IPS DF 4.7 (cell line): ENCODE measurements at regions not wholly inside any gene's neighbourhood (a gene's known extent, or its start where the extent isn't known, plus 50 kb on each side); places are given as distances from the start of the nearest gene placed in this dataset.
A peak's percentile ranks its signal among the peaks of the same experiment; 100 is the strongest.
"Not testable (repeated sequence)": the region's sequence is repeated elsewhere in the genome, so short reads cannot be mapped to it uniquely, and the experiment has no call there.

Experiments used
- DNase-seq: peaks from one replicate; pipeline ENCODE4 v3.0.0-alpha.2; 2013; ENCODE audit warnings: low spot score; ENCODE audit errors: extremely low read depth

- DNase-seq = peak; percentile 16
Observed at GRCh38 chr22:42217752-42218280, 52.6 kb downstream of the TCF20 start.

DNA sequence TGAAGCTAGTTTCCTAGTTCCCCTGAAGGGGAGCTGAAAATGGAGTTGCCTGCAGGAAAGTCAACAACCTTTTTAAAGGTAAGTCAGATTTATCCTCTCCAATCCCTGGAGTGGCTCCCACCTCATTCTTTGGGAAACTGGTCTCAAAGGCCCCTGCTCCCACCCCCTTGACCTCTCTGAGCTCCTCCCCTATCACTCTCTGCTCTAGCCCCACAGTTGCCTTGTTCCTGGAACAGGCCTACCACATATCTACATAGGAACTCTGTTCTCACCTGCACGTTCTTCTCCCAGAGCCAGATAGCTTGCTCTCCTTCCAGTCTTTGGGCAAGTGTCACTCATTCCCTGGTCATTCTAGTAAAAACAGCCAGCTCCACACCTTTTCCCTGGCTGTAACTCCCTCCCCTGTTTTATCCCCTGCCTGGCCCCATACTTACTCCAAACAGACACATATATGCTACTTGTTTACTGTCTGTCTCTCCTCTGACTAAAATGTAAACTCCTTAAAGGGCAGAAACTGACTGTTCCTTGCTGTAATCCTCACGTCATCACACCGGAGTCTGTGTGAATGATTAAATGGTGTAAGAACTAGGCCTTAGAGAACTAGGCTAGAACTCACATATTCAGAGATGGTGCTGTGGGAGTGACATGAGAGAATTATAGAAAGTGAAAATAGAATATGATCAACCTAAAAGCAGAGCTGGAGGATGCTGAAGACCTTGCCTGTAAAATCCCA lies 53.3 kb downstream of the TCF20 start:
- DNase-seq = no peak

DNA sequence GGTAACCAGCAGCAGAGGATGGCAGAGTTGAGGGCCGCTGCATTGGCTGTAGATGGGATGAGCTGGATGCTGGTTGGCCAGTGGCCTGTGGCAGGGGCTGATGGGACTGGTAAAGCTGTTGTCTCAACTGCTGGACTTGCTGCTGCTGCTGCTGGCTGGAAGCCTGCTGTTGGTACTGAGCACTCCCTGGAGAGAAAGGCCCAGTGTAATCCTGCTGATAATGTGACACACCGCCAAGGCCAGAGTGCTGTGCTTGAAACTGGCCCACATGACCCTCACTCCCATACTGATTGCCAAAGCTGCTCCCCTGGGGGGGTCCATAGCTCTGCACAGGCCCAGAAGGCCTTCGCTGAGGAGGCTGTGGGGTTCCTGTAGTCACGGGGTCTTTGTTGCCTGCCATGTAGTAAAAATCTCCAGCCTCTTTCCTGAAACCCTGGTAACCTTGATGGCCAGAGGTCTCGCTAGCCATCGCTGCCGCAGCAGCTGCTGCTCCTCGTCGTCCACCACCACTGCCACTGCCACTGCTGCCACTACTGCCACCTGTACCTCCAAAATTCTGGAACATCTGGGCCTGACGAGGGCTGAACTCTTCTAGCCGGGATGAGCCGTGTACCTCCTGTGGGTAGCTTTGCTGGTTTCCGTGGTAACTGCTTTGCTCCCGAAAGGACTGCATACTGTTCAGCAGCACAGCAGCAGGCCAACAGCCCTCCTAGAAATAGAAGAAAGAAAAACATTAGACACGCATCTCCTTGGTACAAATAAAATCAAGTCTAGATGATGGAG lies 55.6 kb downstream of the TCF20 start:
- DNase-seq = no peak

- DNase-seq = no peak
Observed at GRCh38 chr22:42208362-42208761, 62.1 kb downstream of the TCF20 start.

DNA sequence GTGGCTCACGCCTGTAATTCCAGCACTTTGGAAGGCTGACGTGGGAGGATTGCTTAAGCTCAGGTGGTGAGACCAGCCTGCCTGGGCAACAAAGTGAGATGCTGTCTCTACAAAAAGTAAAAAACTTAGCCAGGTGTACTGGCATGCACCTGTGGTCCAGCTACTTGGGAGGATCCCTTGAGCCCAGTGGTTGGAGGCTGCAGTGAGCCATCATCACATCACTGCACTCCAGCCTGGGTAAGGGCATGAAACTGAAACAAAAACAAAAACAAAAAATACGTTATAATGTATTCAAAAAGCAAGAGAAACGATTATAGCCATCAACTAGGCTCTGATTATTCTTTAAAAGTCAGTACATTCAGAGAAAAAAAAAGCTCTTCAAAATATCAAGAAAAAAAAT lies 62.5 kb downstream of the TCF20 start:
- no peak for DNase-seq

DNA sequence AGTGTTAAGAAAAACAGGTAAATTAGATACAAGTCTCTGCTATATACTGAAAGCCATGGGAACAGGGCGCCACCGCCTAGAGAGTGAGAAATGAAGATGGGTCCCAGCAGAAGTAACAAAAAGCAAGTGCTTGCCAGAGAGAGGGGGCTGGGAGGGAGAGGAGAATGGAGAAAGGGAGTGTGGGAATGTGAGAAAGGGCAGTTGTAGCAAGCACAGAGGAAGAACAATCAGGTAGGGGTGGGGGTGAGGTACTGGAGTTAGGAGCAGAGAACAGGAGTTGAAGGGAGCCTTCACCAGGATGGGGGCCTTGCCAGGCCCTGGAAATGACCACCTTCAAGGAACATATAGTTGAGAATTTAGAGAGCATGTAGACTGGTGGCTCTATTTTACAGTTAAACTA lies 66.8 kb downstream of the TCF20 start:
- DNase-seq = no peak

DNA sequence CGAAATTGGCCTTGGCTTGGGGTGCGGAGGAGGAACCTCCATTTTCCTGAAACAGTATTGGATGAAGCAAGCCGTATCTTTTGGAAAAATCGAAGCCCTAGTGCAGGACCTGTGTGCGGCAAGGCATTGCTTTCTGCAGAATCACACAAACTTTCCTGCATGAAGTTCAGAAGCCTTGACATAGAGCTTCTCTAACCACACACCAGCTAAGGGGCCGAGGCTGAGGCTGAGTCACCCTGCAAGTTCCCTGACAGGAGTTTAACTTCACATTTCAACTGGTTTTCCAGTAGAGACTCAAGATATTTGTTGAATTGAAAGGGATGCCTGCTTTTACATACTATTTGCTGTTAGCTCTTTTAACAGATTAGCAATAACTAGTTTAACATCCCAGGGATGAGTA lies 67.8 kb downstream of the TCF20 start:
- no peak for DNase-seq

DNA sequence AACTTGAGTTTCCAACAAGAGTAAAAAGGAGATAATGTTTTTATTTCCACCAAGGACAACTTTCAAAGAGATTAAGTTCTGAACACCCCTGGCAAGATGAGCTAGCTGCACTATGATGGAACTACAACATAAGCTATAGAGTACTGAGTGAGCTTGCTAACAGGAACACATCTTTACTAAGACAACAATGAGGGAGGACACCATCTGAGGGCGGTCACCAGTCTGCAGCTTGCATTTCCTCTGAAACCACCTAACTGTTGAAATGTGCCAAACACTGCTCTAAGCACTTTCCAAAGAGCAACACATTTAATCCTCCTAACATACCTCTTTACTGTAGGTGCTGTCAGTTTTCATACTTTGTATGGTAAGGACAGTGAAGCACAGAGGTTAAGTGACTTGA lies 68.4 kb downstream of the TCF20 start:
- DNase-seq = no peak

- no peak for DNase-seq
Observed at GRCh38 chr22:42199025-42199424, 68.4 kb upstream of the CYP2D6 start.

DNA sequence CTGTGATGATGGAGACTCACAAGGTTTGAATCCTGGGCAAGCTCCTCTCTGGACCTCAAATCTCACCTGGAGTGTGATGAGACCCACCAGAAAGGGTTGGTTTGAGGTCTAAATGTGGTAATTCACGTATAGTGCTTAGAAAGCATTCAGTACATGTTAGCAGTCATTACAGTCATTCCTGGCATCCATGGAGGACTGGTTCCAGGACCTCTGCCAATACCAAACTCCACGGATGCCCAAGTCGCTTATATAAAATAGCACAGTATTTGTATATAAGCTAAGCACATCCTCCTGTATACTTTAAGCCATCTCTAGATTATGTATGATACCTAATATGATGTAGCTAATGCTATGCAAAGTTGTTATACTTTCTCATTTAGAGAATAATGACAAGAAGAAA lies 67.6 kb upstream of the CYP2D6 start:
- DNase-seq = no peak

DNA sequence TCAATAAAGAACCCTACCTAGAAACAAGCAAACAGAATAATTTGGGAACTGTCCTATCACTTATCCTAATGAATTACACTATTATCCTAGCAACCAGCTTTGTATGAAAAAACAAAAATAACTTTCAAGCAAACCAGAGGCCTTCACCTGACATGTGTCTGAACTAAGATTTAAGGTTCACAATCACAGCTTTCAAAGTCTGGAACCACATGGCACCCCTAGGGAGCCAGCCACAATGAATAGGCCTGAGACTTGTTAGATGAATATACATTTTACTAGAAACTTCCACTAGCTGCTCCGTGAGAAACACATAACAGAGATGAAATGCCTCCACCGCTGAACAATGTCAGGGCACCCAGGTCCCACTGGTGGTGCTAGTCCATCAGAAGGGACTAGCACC lies 65.8 kb upstream of the CYP2D6 start:
- no peak for DNase-seq

GRCh38 chr22:42194953-42195352 lies 64.3 kb upstream of the CYP2D6 start:
- no peak for DNase-seq

DNA sequence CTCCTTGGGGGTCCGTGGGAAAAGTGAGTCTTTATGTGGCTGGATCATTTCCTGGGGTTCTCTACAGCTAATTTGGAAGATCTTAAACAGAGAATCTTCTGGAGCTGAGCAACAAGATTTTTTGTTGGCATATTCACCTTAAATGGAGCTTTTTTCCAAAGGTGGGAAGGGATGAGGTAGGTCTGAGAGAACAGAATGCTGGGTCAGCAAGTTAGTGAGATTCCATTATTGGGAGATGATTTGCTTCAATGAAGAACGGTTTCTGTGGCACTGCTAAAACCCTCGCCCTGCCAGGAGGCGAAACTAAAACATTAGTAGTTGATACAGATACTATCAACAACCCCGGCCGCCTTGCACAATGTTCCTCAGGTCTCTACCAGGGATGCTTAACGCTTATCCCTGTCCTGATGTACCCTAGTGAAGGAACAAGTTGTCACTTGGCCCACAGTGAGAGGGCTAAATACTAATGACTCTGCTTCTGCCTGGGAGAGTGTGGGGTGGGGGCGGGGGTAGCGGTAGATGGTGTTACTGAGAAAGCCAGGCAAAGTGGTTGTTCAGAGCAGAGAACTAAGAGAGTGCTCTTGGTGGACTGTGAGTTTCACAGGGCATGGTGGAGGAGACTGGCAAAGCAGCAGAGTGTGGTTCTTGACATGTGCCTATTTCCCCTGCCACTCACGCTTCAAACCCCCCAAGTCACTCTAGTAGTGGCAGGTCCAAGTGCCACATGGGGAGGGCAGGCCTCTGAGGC lies 63.7 kb upstream of the CYP2D6 start:
- DNase-seq = no peak

GRCh38 chr22:42192547-42192946 lies 61.9 kb upstream of the CYP2D6 start:
- no peak for DNase-seq

- no peak for DNase-seq
Observed at GRCh38 chr22:42190274-42190673, 59.7 kb upstream of the CYP2D6 start.

- no peak for DNase-seq
Observed at GRCh38 chr22:42189761-42190160, 59.2 kb upstream of the CYP2D6 start.

DNA sequence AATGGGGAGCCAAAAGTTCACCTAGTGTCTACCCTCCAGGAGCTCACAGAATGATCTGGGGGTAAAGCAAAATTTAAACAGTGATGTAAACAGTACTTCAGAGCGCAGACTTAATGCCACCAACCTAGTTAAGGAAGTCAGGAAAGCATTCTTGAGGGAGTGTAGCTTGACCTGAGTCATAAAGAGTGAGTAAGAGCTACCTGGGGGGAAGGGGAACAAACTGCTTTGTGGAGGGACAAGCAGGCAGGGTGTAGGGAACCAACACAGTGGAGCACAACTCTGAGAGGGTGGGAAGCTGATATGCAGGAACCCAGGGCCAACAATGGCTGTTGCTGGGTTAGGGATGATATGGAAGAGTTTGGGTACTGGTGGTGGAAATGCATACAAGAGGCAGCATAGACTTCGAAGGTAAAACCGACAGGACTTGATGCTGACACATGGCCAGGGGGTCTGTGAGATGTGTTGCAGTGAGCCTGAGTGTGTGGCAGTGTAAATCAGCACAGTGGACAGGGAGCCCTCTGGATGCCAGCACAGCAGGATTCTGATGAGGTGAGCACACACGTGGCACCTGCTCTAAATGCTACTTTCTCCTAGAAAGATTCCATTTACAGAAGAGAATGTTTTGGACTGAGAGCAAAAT lies 58.3 kb upstream of the CYP2D6 start:
- DNase-seq = no peak

DNA sequence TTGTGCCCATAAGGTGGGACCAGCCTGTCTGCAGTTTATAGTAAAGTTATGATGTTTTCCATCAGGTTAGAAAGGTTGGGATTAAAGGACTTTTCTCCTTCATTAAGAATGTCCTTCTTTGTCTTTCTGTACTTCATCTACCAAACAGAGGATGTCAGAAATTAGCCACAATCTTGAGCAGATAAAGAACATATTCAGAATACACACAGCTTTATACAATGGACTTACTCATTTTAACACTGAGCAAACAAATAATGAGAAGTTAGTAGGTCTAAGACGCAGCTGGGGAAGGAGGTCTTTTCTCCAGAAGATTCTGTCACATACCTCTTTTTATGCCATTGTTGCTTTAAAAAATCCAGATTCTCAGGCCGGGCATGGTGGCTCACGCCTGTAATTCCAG lies 57.0 kb upstream of the CYP2D6 start:
- DNase-seq = no peak

DNA sequence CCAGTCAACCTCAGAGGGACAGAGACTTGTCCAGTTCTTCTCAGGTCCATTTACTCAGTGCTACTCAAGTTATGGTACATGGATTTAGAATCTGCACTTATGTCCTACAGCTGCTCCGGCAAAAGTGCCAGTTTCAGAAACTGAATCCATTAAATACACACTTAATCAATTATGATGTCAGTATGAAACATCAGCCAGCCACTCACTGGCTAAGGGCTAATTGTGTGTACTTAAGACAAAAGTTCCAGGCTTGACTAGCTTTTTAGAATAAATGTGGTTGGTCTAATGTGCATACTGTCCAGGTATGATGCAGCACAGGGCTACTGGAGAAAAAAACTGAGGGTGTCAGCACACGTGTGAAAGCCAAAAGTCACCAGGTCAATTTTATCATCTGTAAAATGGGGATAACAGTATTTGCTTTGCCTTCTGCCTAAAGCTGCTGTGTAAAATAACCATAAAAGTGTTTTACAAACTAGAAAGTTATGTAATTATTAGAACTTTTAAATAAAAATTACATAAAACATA lies 55.4 kb upstream of the CYP2D6 start:
- DNase-seq = no peak

DNA sequence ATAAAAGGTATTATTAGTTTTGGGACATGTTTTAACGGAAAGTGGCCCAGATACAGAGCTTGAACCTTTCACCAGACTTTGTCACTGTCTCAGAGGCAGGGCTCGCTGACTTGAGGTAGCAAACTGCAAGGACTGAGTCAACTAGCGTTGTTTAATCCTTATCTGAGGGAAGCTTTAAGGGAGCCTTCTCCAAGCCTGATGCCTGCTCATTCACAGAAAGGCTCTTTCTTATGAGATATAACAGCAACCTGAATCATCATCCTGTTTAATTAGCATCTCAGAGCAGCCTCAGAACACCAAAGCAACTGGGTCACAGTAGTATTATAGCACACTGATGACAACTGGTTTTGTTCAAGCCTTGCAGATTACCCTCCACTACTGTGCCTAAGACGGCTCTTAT lies 54.2 kb upstream of the CYP2D6 start:
- no peak for DNase-seq

GRCh38 chr22:42183461-42184059 lies 53.0 kb upstream of the CYP2D6 start:
- not testable (repeated sequence) for DNase-seq
